Panc1 (cell line): ENCODE measurements at regions not wholly inside any gene's neighbourhood (a gene's known extent, or its start where the extent isn't known, plus 50 kb on each side); places are given as distances from the start of the nearest gene placed in this dataset.

Source experiments
- ATAC-seq: fragments of 200-7000 bp; cut with Tn5 transposase; 2 replicates; pipeline ENCODE4 v1.9.1; 2020; ENCODE audit warnings: mild to moderate bottlenecking, moderate library complexity
- BruUV-seq: library from RNA; stranded (reverse); fragments of 400-500 nt; replicated peaks from 2 replicates; lab custom pipeline; 2021; lab: Mats Ljungman, UMichigan
- CTCF ChIA-PET: fragments of 300-600 bp; sonication (Branson Sonifier 250); formaldehyde crosslinking; loops from one replicate; lab custom pipeline; 2022; ENCODE audit warnings: antibody characterized with exemption; lab: Charles Lee
- POLR2A ChIA-PET: fragments of 300-600 bp; sonication (Branson Sonifier 250); formaldehyde crosslinking; loops from one replicate; lab custom pipeline; 2022; ENCODE audit warnings: antibody characterized with exemption; lab: Charles Lee
- DNase-seq: peaks from one replicate; pipeline ENCODE4 v3.0.0-alpha.2; 2010; ENCODE audit warnings: low read depth, low spot score
- H3K27ac ChIP-seq: 2 replicates; pipeline ENCODE4 v1.5.1; 2011; ENCODE audit warnings: mild to moderate bottlenecking, low read length, inconsistent platforms
- H3K27me3 ChIP-seq: fragments of 200-500 bp; sonication (Bioruptor generic); 2 replicates; pipeline ENCODE4 v1.6.0; 2014; ENCODE audit warnings: low read length, inconsistent platforms; ENCODE audit not compliant: control insufficient read depth, insufficient read depth
- H3K36me3 ChIP-seq: fragments of 200-500 bp; sonication (Bioruptor generic); 2 replicates; pipeline ENCODE4 v1.5.1; 2014; ENCODE audit warnings: inconsistent platforms, mild to moderate bottlenecking, low read length, moderate library complexity; ENCODE audit not compliant: control insufficient read depth, insufficient read depth
- H3K4me1 ChIP-seq: 2 replicates; pipeline ENCODE4 v1.5.1; 2011; ENCODE audit warnings: inconsistent platforms, mild to moderate bottlenecking, low read length, moderate library complexity; ENCODE audit not compliant: control insufficient read depth, insufficient read depth
- H3K4me3 ChIP-seq, 2 experiments: 2 replicates each; pipeline ENCODE4 v1.5.1; 2011 to 2012; ENCODE audit warnings: low read depth in 2 of 2, low read length in 2 of 2, mild to moderate bottlenecking in 2 of 2, inconsistent platforms in 1 of 2, moderate library complexity in 1 of 2
- H3K9me3 ChIP-seq: fragments of 200-500 bp; sonication (Bioruptor generic); 2 replicates; pipeline ENCODE4 v1.5.1; 2014; ENCODE audit warnings: low read depth, mild to moderate bottlenecking, inconsistent platforms, low read length, moderate library complexity; ENCODE audit not compliant: control insufficient read depth, insufficient read depth
- CTCF ChIP-seq: fragments of 450-650 bp; IDR thresholded peaks from 2 replicates; pipeline ENCODE4 v1.5.1; 2017; ENCODE audit warnings: mild to moderate bottlenecking
- POLR2AphosphoS5 ChIP-seq: IDR thresholded peaks from 2 replicates; pipeline ENCODE4 v1.6.1; 2012; ENCODE audit warnings: mild to moderate bottlenecking, low read depth, low read length, moderate library complexity
- REST ChIP-seq, 2 experiments: IDR thresholded peaks; 2 replicates each; pipeline ENCODE4 v1.6.1; 2011 to 2012; ENCODE audit warnings: low read depth in 2 of 2, control low read depth in 1 of 2, low read length in 1 of 2, mild to moderate bottlenecking in 1 of 2, moderate library complexity in 1 of 2; ENCODE audit not compliant: insufficient read depth in 1 of 2
- SIN3A ChIP-seq: IDR thresholded peaks from 2 replicates; pipeline ENCODE4 v1.6.1; 2012; ENCODE audit warnings: low read depth, mild to moderate bottlenecking, low read length, moderate library complexity, borderline replicate concordance; ENCODE audit not compliant: insufficient read depth
- TCF7L2 ChIP-seq: IDR thresholded peaks from 2 replicates; pipeline ENCODE4 v1.6.1; 2011; ENCODE audit warnings: mild to moderate bottlenecking, low read depth, low read length, inconsistent platforms
- in situ Hi-C: cut with HindIII; loops from 2 replicates; pipeline ENCODE4 v1.10.0; 2016; ENCODE audit warnings: low sequenced_read_pairs, low pct_unique_long_range_greater_than_20kb
- intact Hi-C: fragments of 100-400 bp; cut with micrococcal nuclease; formaldehyde crosslinking; loops from one replicate; pipeline ENCODE4 v1.10.0; 2022; ENCODE audit not compliant: unreplicated experiment

GRCh38 chr1:118660769-118661168, 327.4 kb downstream of the TBX15 start:
- Histone ChIP-seq H3K27me3 (no peaks in the 10 kb centered on the region), H3K9me3 (no peaks in the 10 kb centered on the region), H3K4me3 (no peak overlapping the region), H3K4me1 (no peaks in the 10 kb centered on the region), H3K36me3 (no peaks in the 10 kb centered on the region), H3K27ac (no peak overlapping the region)
- in situ Hi-C loops = no loop called here
- ATAC-seq = no peak
- ChIA-PET POLR2A (no interaction called here), CTCF (no interaction called here)
- intact Hi-C loops = no loop called here
- DNase-seq = no peak
- BruUV-seq = no TSS peak
- TF ChIP-seq SIN3A = no peak

GRCh38 chr1:118659646-118660045, 328.5 kb downstream of the TBX15 start:
- no peaks in the 10 kb centered on the region for H3K9me3 ChIP-seq
- H3K27ac ChIP-seq = no peak overlapping the region
- no peak overlapping the region for H3K4me3 ChIP-seq
- no TSS peak for BruUV-seq
- ChIA-PET POLR2A (no interaction called here), CTCF (no interaction called here)
- in situ Hi-C loops (no loop called here), intact Hi-C loops (no loop called here)
- DNase-seq (no peak), ATAC-seq (no peak)
- no peaks in the 10 kb centered on the region for H3K36me3 ChIP-seq
- H3K27me3 ChIP-seq = no peaks in the 10 kb centered on the region
- TF ChIP-seq SIN3A (no peak), REST (IDR thresholded peaks at IDR 0.05; ENCODE audit: insufficient read depth in 1 of 2, low read depth in 2 of 2, low read length in 1 of 2) (no peak), TCF7L2 (no peak), CTCF (no peak), POLR2AphosphoS5 (no peak)
- no peaks in the 10 kb centered on the region for H3K4me1 ChIP-seq

- intact Hi-C loops (no loop called here), in situ Hi-C loops (no loop called here)
- Histone ChIP-seq H3K36me3 (no peaks in the 10 kb centered on the region), H3K4me3 (no peak overlapping the region), H3K9me3 (no peaks in the 10 kb centered on the region), H3K27me3 (no peaks in the 10 kb centered on the region), H3K27ac (no peak overlapping the region), H3K4me1 (no peaks in the 10 kb centered on the region)
- DNase-seq (no peak), ATAC-seq (no peak)
- TF ChIP-seq SIN3A = no peak
- TF ChIP-seq POLR2AphosphoS5 = no peak
- no peak for TF ChIP-seq CTCF
- no peak for TF ChIP-seq REST (IDR thresholded peaks at IDR 0.05; ENCODE audit: insufficient read depth in 1 of 2, low read depth in 2 of 2, low read length in 1 of 2)
- no peak for TF ChIP-seq TCF7L2
- CTCF ChIA-PET = no interaction called here
- no TSS peak for BruUV-seq
- POLR2A ChIA-PET = no interaction called here
These were observed 337.9 kb downstream of the TBX15 start for GRCh38 chr1:118650107-118650807.
